ENCODE measurements at regions not wholly inside any gene's neighbourhood (a gene's known extent, or its start where the extent isn't known, plus 50 kb on each side); places are given as distances from the start of the nearest gene placed in this dataset.

DNA sequence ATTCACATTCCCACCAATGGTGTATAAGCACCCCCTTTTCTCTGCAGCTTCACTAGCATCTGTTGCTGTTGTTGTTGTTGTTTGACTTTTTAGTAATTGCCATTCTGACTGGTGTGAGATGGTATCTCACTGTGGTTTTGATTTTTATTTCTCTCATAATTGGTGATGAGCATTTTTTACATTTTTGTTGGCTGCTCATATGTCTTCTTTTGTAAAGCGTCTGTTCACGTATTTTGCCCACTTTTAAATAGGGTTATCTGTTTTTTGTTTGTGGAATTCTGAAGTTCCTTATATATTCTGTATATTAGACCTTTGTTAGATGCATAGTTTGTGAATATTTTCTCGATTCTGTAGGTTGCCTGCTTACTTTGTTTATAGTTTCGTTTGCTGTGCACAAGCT lies 278.4 kb upstream of the TNP1 start:
- TF ChIP-seq, protein P1, sequence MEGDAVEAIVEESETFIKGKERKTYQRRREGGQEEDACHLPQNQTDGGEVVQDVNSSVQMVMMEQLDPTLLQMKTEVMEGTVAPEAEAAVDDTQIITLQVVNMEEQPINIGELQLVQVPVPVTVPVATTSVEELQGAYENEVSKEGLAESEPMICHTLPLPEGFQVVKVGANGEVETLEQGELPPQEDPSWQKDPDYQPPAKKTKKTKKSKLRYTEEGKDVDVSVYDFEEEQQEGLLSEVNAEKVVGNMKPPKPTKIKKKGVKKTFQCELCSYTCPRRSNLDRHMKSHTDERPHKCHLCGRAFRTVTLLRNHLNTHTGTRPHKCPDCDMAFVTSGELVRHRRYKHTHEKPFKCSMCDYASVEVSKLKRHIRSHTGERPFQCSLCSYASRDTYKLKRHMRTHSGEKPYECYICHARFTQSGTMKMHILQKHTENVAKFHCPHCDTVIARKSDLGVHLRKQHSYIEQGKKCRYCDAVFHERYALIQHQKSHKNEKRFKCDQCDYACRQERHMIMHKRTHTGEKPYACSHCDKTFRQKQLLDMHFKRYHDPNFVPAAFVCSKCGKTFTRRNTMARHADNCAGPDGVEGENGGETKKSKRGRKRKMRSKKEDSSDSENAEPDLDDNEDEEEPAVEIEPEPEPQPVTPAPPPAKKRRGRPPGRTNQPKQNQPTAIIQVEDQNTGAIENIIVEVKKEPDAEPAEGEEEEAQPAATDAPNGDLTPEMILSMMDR (IDR thresholded peaks at IDR 0.05; ENCODE audit: insufficient read depth, low read length), result no peak
- DNase-seq (ENCODE audit: low read depth), result no peak
- H3K4me3 ChIP-seq (ENCODE audit: low read depth, low read length), result no peak overlapping the region

DNA sequence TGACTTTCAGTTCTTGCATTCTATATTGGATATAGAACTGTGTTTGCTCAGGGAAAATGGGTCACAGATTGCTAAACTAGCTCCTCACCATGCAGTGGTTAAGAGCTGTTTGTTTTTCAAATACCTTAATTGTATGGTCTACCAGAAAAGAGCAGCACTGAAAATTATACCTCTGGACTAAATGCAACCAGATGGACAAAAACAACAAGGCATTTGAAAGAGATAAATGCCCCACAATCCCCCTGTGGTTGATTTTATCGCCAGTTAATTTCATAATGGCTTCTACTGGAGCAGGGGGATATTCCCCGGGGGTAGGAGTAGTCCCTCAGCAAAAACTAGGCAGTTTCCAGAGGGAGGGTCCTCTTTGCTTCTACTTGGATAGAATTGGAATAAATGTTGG lies 267.9 kb upstream of the TNP1 start:
- no peak overlapping the region for H3K4me3 ChIP-seq (ENCODE audit: low read depth, low read length)
- no peak for DNase-seq (ENCODE audit: low read depth)
- TF ChIP-seq, protein P1 (IDR thresholded peaks at IDR 0.05; ENCODE audit: insufficient read depth, low read length), result no peak

DNA sequence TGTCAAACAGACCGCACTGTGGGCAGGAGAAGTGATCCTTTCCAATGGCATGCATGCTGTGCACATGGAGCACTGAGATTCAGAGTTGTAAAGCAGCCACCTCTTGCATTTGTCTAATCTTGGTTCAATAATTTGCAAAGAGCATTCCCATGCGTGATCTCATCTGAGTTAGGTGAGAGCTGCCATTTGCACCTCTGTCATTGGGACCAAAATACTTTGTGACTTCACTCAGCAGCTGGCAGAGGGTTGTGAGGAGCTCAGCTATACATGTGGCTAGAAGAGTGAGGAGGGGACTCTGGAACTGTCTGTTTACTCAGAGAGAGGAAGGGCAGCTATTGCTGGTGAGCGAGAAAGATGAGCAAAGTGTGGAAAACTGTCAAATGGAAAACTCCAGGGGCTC lies 265.1 kb upstream of the TNP1 start:
- TF ChIP-seq, protein P1 (IDR thresholded peaks at IDR 0.05; ENCODE audit: insufficient read depth, low read length), result no peak
- DNase-seq (ENCODE audit: low read depth), result no peak
- no peak overlapping the region for H3K4me3 ChIP-seq (ENCODE audit: low read depth, low read length)

DNA sequence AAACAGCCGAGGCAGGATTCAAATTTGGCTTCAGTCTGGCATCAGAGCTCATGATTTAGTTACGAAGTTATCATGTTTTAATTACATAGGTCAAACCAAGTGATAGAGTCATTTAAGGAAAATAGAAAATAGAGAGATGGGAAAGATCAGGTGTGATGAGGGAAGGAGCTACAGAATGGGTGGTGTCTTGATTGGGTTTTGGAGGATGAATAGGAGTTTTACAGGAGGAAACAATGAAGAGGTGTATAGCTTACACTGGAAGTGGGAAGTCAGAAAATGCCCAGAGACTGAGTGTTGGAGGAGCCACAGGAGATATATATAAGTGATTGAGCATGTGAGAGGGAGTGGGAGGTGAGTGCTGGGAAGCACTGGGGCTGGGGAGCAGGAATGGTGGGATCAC lies 264.2 kb upstream of the TNP1 start:
- TF ChIP-seq, protein P1 (IDR thresholded peaks at IDR 0.05; ENCODE audit: insufficient read depth, low read length), result no peak
- H3K4me3 ChIP-seq (ENCODE audit: low read depth, low read length), result no peak overlapping the region
- DNase-seq (ENCODE audit: low read depth), result no peak

DNA sequence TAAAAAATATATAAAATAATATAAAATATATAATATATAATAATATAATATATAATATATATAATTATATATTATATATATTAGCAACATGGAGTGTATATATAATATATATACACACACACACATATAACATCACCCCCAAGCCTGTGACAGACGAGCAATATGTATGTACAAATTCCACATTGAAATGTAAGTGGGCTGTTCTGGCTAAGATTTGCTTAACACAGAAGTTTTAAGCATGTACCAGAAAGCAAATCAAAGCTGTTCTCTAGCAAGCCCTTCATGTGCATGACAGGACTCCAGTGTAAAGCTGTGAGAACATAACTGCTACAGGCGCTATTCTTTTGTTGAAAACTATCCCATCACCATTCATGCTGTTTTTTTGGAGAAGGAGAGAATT lies 261.7 kb upstream of the TNP1 start:
- H3K4me3 ChIP-seq (ENCODE audit: low read depth, low read length), result no peak overlapping the region
- no peak for DNase-seq (ENCODE audit: low read depth)
- TF ChIP-seq, protein P1 (IDR thresholded peaks at IDR 0.05; ENCODE audit: insufficient read depth, low read length), result no peak

DNA sequence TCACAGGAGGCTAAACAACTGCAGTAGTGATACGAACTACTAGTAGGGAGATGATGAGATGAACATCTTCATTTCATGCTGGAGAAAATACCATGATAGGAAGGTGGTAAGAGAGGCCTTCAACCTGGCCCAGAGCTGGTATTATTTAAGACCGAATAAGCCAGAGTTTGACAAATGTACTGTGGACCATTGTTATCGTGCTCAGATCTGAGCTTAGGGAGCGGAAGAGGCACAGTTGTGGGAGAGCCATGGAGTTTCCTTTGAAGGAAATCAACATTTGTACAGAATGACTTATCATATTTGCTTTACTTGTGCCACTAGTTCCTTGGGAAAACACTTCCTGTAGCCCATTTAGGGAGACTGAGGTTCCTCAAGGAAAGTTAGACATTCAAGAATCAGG lies 260.6 kb upstream of the TNP1 start:
- DNase-seq (ENCODE audit: low read depth), result no peak
- H3K4me3 ChIP-seq (ENCODE audit: low read depth, low read length), result no peak overlapping the region
- TF ChIP-seq, protein P1 (IDR thresholded peaks at IDR 0.05; ENCODE audit: insufficient read depth, low read length), result no peak

DNA sequence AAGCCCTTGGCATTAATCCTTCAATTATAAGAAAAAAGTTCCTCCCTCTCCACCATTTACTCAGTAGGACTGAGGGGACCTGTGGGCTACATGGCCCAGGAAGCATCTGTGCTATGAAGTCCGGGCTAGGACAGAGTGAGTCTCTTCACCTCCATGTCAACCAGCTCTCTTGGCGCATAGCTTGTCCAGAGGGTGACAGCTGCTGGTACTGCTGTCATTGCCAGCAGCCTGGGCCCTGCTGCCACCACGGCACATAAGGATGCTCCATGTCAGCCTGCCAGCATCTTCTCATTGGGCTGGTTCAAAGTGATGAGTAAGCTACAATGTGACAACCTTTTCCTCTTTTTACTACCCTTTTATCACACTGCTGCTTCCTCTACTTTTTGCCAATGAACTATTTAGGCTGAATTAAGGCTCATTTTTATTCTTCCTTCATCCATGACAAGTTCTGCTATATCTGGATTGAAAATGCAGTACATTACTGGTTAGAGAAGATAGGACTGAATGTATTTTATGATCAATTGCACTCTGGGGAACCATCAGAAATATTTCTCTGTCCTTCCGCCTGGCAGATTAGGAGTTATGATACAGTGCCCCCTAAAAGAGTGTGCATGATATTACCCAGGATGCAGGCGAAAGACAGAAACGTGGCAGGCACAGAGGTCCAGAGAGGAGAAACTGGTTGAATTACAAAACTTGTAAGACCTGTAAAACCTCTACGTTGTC lies 258.9 kb upstream of the TNP1 start:
- no peak for DNase-seq (ENCODE audit: low read depth)
- TF ChIP-seq, protein P1 (IDR thresholded peaks at IDR 0.05; ENCODE audit: insufficient read depth, low read length), result no peak
- H3K4me3 ChIP-seq (ENCODE audit: low read depth, low read length), result no peak overlapping the region

Data from fibroblast of the aortic adventitia (primary cell).